ENCODE measurements at regions not wholly inside any gene's neighbourhood (a gene's known extent, or its start where the extent isn't known, plus 50 kb on each side); places are given as distances from the start of the nearest gene placed in this dataset.

GRCh38 chr6:14051355-14051754, 66.2 kb upstream of the CD83 start:
- no peak overlapping the region for H3K27ac Mint-ChIP-seq
- no peaks in the 10 kb centered on the region for H3K9me3 Mint-ChIP-seq
- TF ChIP-seq CTCF (IDR thresholded peaks at IDR 0.05) = no peak
- peaks cover 6% of the 10 kb centered on the region for H3K4me1 Mint-ChIP-seq
- DNase-seq = no peak
- no peak overlapping the region for H3K4me3 Mint-ChIP-seq
- H3K36me3 Mint-ChIP-seq (ENCODE audit: low read depth) = no peaks in the 10 kb centered on the region
- peaks cover 13% of the 10 kb centered on the region for H3K27me3 Mint-ChIP-seq (ENCODE audit: low read depth, poor library complexity)

- no peak for TF ChIP-seq CTCF (IDR thresholded peaks at IDR 0.05)
- Mint-ChIP-seq H3K4me1 (peaks cover 8% of the 10 kb centered on the region), H3K36me3 (ENCODE audit: low read depth) (no peaks in the 10 kb centered on the region), H3K9me3 (no peaks in the 10 kb centered on the region), H3K4me3 (no peak overlapping the region), H3K27ac (no peak overlapping the region), H3K27me3 (ENCODE audit: low read depth, poor library complexity) (peaks cover 9% of the 10 kb centered on the region)
- no peak for DNase-seq
These were observed 63.8 kb upstream of the CD83 start for GRCh38 chr6:14053811-14054210.

- H3K36me3 Mint-ChIP-seq (ENCODE audit: low read depth) = no peaks in the 10 kb centered on the region
- peaks cover 17% of the 10 kb centered on the region for H3K27me3 Mint-ChIP-seq (ENCODE audit: low read depth, poor library complexity)
- H3K27ac Mint-ChIP-seq = no peak overlapping the region
- no peaks in the 10 kb centered on the region for H3K9me3 Mint-ChIP-seq
- H3K4me3 Mint-ChIP-seq = no peak overlapping the region
- no peak for TF ChIP-seq CTCF (IDR thresholded peaks at IDR 0.05)
- peaks cover 6% of the 10 kb centered on the region for H3K4me1 Mint-ChIP-seq
- no peak for DNase-seq
These were observed 62.0 kb upstream of the CD83 start for GRCh38 chr6:14055541-14055940.

- no peak for DNase-seq
- Mint-ChIP-seq H3K9me3 (peaks cover 19% of the 10 kb centered on the region), H3K4me3 (no peak overlapping the region), H3K4me1 (peaks cover 6% of the 10 kb centered on the region), H3K27ac (peak overlapping the region; percentile 55), H3K27me3 (ENCODE audit: low read depth, poor library complexity) (peaks cover 8% of the 10 kb centered on the region), H3K36me3 (ENCODE audit: low read depth) (no peaks in the 10 kb centered on the region)
- TF ChIP-seq CTCF (IDR thresholded peaks at IDR 0.05) = no peak
These were observed 59.4 kb upstream of the CD83 start for GRCh38 chr6:14058029-14058695.

GRCh38 chr6:14058735-14059134, 58.8 kb upstream of the CD83 start:
- peaks cover 20% of the 10 kb centered on the region for H3K9me3 Mint-ChIP-seq
- H3K4me1 Mint-ChIP-seq = peaks cover 6% of the 10 kb centered on the region
- TF ChIP-seq CTCF (IDR thresholded peaks at IDR 0.05) = no peak
- no peak overlapping the region for H3K27ac Mint-ChIP-seq
- DNase-seq = no peak
- no peak overlapping the region for H3K4me3 Mint-ChIP-seq
- H3K36me3 Mint-ChIP-seq (ENCODE audit: low read depth) = no peaks in the 10 kb centered on the region
- peaks cover 8% of the 10 kb centered on the region for H3K27me3 Mint-ChIP-seq (ENCODE audit: low read depth, poor library complexity)

- Mint-ChIP-seq H3K4me3 (no peak overlapping the region), H3K27ac (no peak overlapping the region), H3K36me3 (ENCODE audit: low read depth) (no peaks in the 10 kb centered on the region), H3K4me1 (peaks cover 6% of the 10 kb centered on the region), H3K9me3 (peaks cover 20% of the 10 kb centered on the region), H3K27me3 (ENCODE audit: low read depth, poor library complexity) (peaks cover 8% of the 10 kb centered on the region)
- no peak for DNase-seq
- no peak for TF ChIP-seq CTCF (IDR thresholded peaks at IDR 0.05)
These were observed 57.7 kb upstream of the CD83 start for GRCh38 chr6:14059791-14060436.
